ENCODE measurements at regions not wholly inside any gene's neighbourhood (a gene's known extent, or its start where the extent isn't known, plus 50 kb on each side); places are given as distances from the start of the nearest gene placed in this dataset.

GRCh38 chr2:195413422-195413821, 243.6 kb upstream of the SLC39A10 start:
- TF ChIP-seq POLR2AphosphoS5 (IDR thresholded peaks at IDR 0.05) (no peak), CTCF (IDR thresholded peaks at IDR 0.05 in 8 of 11, conservative IDR thresholded peaks at IDR 0.05 in 3 of 11) (no peak), POLR2A (IDR thresholded peaks at IDR 0.05) (no peak)

Measured in spleen (tissue), 7 donors.